Esophagus (tissue), 2 donors: ENCODE measurements at regions not wholly inside any gene's neighbourhood (a gene's known extent, or its start where the extent isn't known, plus 50 kb on each side); places are given as distances from the start of the nearest gene placed in this dataset.

Experiments used
- H3K27ac ChIP-seq, 2 donors: one replicate each; pipeline ENCODE4 v1.5.1; 2013; ENCODE audit warnings: low read depth in 2 of 2, mild to moderate bottlenecking in 2 of 2, inconsistent platforms in 1 of 2, low read length in 1 of 2, moderate library complexity in 1 of 2
- H3K27me3 ChIP-seq, 2 donors: one replicate each; pipeline ENCODE4 v1.6.1; 2013; ENCODE audit warnings: low read length in 2 of 2, control low read depth in 1 of 2, mild to moderate bottlenecking in 1 of 2; ENCODE audit not compliant: insufficient read depth in 2 of 2, control insufficient read depth in 1 of 2
- H3K36me3 ChIP-seq, 2 donors: one replicate each; pipeline ENCODE4 v1.6.1; 2013; ENCODE audit warnings: low read length in 1 of 2; ENCODE audit not compliant: control insufficient read depth in 2 of 2, insufficient read depth in 2 of 2
- H3K4me1 ChIP-seq, 2 donors: one replicate each; pipeline ENCODE4 v1.6.1; 2013; ENCODE audit warnings: low read length in 1 of 2; ENCODE audit not compliant: control insufficient read depth in 2 of 2, insufficient read depth in 2 of 2
- H3K4me3 ChIP-seq, 2 donors: one replicate each; pipeline ENCODE4 v1.5.1; 2013; ENCODE audit warnings: low read length in 2 of 2, mild to moderate bottlenecking in 2 of 2, low read depth in 1 of 2, moderate library complexity in 1 of 2
- H3K9me3 ChIP-seq, 2 donors: one replicate each; pipeline ENCODE4 v1.6.1; 2013; ENCODE audit warnings: mild to moderate bottlenecking in 2 of 2, low read depth in 1 of 2, low read length in 1 of 2, moderate library complexity in 1 of 2; ENCODE audit not compliant: control insufficient read depth in 2 of 2, insufficient read depth in 1 of 2
- WGBS, 2 donors: extraction: QIAGEN DNeasy Blood & Tissue Kit; methylation state at CpG; one replicate each; pipeline ENCODE4 v1.1.7; 2013; 5-methylcytosine and 5-hydroxymethylcytosine counted together
- donor health status: healthy with polysubstance abuse.
- donor health status: Bipolar disorder and iron deficiency.

DNA sequence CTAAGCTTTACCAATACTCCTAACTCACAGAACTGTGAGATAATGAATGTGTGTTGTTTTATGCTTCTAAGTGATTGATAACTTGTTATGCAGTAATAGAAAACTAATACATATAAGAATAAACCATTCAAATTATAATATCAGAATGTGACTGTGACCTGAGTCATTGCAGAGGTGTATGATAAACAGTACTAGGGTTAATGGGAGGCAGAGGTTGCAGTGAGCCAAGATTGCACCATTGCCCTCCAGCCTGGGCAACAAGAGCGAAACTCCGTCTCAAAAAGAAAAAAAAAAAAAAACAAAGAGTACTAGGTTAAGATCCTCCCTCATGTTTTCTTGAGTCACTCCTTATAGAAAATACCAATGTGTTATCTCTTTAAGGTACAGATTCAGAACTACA, 950.3 kb downstream of the SORCS1 start:
- H3K4me1 ChIP-seq: no peaks in the 10 kb centered on the region
- H3K4me3 ChIP-seq: no peak overlapping the region
- H3K9me3 ChIP-seq: no peaks in the 10 kb centered on the region
- H3K36me3 ChIP-seq: no peaks in the 10 kb centered on the region
- WGBS, 2 donors: 75 to 91% methylated on average over 2 of the region's 2 CpGs
- no peaks in the 10 kb centered on the region for H3K27me3 ChIP-seq
- no peak overlapping the region for H3K27ac ChIP-seq

DNA sequence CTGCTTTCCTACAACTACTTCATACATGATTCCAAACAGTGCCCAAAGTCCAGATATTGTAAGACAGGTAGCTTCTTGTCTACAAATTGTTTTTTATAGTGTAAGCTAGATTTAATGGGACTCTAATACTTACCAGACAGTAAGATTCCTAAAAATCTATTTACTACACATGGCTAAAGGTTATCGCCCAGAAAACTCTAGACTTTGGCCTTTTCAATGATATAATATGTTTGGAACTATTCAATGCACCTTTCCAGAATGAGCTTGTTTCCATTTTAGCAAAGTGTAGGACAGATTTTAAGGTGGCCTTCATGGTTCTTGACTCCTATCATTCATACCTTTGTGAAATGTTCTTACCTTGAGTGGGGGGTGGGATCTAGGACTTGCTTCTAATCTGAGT, 951.0 kb downstream of the SORCS1 start:
- Histone ChIP-seq H3K4me3 (no peak overlapping the region), H3K36me3 (no peaks in the 10 kb centered on the region), H3K9me3 (no peaks in the 10 kb centered on the region), H3K27ac (no peak overlapping the region), H3K27me3 (no peaks in the 10 kb centered on the region), H3K4me1 (no peaks in the 10 kb centered on the region)
- 71 to 87% methylated on average over 1 of the region's 1 CpG for WGBS, 2 donors

DNA sequence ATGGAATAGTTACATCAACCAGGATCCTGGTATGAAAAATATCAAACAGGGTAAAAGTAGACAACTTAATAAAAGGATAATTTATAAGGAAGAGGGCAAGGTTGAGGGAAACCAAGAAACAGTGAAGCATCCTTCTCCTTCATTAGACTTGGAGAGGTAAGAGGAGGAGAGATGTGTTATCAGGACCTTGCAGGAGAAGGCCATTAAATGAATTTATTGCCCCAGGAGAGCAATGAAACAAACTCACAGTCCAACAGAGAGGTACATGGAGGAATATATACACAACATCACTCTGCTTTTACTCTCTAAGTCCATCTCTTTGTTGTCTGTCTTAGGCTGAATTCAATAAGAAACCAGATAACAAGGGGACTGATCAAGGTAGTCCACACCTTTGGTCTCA, 966.2 kb downstream of the SORCS1 start:
- H3K4me3 ChIP-seq: no peak overlapping the region
- H3K36me3 ChIP-seq: no peaks in the 10 kb centered on the region
- H3K9me3 ChIP-seq: no peaks in the 10 kb centered on the region
- no peaks in the 10 kb centered on the region for H3K4me1 ChIP-seq
- H3K27ac ChIP-seq: no peak overlapping the region
- no peaks in the 10 kb centered on the region for H3K27me3 ChIP-seq

DNA sequence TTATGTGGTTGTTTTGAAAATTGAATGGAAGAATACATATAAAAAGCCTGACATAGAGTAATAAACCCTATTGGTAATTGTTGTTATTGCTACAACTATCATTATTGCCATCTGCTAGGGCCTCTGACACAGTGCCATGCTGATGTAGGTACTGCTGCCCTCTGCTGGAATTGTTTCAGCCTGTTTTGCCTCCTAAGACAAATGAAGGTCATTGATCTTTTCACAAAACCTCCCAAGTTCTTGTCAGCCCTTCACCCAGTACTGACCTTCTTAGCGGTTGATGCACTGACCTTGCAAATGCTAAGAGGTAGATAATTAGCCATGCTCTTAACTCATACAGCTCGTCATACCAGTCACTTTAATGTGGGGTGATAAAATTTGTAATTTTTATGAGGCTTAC, 975.2 kb downstream of the SORCS1 start:
- H3K27me3 ChIP-seq: no peaks in the 10 kb centered on the region
- 60 to 63% methylated on average over 2 of the region's 2 CpGs for WGBS, 2 donors
- no peaks in the 10 kb centered on the region for H3K4me1 ChIP-seq
- H3K27ac ChIP-seq: no peak overlapping the region
- H3K9me3 ChIP-seq: no peaks in the 10 kb centered on the region
- H3K4me3 ChIP-seq: no peak overlapping the region
- no peaks in the 10 kb centered on the region for H3K36me3 ChIP-seq

DNA sequence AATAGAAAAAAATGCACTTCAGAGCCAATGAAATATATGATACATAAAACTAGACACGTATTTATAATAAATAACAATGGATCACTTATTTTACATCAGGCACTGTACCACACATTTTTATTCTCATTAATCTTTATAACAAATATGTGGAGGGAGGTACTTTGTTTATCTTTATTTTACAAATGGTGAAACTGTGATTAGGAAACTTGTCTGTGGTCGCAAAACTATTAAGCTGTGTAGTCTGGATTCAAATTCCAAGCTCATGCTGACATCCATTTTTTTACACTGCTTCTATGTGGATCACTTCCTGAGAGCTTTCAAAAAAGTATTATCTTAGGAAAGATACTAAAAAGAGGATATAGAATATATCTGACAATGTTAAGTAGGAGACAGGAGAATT, 978.6 kb downstream of the SORCS1 start:
- no peaks in the 10 kb centered on the region for H3K36me3 ChIP-seq
- no peak overlapping the region for H3K27ac ChIP-seq
- H3K4me3 ChIP-seq: no peak overlapping the region
- no peaks in the 10 kb centered on the region for H3K27me3 ChIP-seq
- 75% methylated on average over 2 of the region's 2 CpGs for WGBS, 2 donors
- H3K9me3 ChIP-seq: no peaks in the 10 kb centered on the region
- no peaks in the 10 kb centered on the region for H3K4me1 ChIP-seq

DNA sequence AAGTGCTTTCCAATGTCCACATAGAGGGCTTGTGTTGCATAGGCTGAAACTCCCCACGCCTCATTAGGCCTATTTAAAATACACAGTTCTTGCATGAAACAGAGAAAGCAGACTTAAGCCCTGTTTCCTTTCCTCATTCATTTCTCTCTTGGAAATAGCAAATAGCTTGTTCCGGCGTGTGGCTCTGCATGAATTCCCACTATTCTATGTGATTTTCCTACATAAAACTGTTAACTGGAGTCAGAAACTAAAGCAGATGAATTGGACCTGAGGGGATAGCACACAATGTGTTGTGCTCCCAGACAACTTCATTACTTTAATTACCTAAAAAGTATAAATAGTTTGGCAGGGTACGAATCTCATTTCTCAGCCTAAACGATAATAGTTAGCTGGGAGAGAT, 981.5 kb downstream of the SORCS1 start:
- H3K27ac ChIP-seq: no peak overlapping the region
- no peaks in the 10 kb centered on the region for H3K27me3 ChIP-seq
- no peaks in the 10 kb centered on the region for H3K36me3 ChIP-seq
- H3K4me3 ChIP-seq: no peak overlapping the region
- H3K9me3 ChIP-seq: no peaks in the 10 kb centered on the region
- H3K4me1 ChIP-seq: no peaks in the 10 kb centered on the region
- 73 to 74% methylated on average over 5 of the region's 5 CpGs for WGBS, 2 donors

DNA sequence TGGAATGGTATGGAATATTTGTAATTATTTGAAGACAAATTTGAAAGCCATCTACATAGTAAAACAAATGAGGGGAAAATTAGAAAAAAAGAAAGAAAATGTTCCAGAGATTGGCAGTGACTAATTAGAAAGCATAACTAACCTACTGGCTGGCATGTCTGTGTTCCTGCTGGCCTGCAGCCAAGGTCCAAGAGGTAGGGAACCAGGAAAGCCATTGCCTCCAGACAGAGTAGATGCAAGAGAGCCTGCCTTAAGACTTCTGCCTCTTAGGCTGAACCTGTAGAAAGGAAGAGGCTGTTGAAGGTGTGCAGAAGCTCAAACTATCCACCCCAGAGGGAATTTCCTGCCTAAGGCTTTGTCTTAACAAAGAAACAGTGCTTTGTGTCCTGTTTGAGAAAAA, 982.0 kb downstream of the SORCS1 start:
- H3K4me1 ChIP-seq: no peaks in the 10 kb centered on the region
- H3K27me3 ChIP-seq: no peaks in the 10 kb centered on the region
- no peak overlapping the region for H3K4me3 ChIP-seq
- H3K27ac ChIP-seq: no peak overlapping the region
- H3K36me3 ChIP-seq: no peaks in the 10 kb centered on the region
- H3K9me3 ChIP-seq: no peaks in the 10 kb centered on the region

DNA sequence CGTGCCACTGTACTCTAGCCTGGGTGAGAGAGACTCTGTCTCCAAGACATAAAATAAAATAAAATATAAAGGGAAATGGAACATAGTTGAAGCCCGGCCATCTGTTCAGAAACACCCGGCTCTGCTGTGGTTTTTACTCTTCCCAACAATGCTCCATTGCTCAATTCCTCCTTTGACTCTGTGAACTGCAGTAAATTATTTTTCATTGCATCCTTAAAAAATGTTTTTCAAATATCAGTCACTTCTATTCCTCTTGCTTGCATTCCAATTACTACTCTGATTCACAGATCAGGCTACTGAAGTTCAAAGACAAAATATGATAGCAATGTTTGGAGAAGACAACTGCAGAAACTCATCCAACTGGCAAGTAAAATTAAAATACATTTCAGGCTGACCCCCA, 983.0 kb downstream of the SORCS1 start:
- Histone ChIP-seq H3K4me1 (no peaks in the 10 kb centered on the region), H3K27me3 (no peaks in the 10 kb centered on the region), H3K36me3 (no peaks in the 10 kb centered on the region), H3K4me3 (no peak overlapping the region), H3K9me3 (no peaks in the 10 kb centered on the region), H3K27ac (no peak overlapping the region)
- WGBS, 2 donors: 66 to 68% methylated on average over 3 of the region's 3 CpGs

DNA sequence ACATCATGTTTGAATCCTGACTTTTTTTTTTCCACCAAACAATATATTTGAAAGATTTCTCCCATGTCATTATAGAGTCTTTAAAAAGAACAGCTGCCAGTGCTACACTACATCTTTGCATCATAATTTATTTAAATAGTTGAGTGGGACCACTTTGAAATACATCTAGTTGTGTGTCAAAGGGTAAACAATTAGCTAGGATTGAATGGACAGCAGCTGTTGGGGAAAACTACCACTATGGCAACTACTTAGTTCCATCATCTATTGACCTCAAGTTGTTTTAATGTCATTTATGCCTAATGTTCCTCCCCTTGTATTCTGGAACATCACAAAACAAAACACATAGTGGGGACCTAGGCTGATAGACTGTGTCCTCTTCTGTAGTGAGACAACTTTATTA, 985.1 kb downstream of the SORCS1 start:
- H3K27me3 ChIP-seq: no peaks in the 10 kb centered on the region
- H3K4me3 ChIP-seq: no peak overlapping the region
- no peaks in the 10 kb centered on the region for H3K36me3 ChIP-seq
- no peaks in the 10 kb centered on the region for H3K4me1 ChIP-seq
- no peaks in the 10 kb centered on the region for H3K9me3 ChIP-seq
- no peak overlapping the region for H3K27ac ChIP-seq

DNA sequence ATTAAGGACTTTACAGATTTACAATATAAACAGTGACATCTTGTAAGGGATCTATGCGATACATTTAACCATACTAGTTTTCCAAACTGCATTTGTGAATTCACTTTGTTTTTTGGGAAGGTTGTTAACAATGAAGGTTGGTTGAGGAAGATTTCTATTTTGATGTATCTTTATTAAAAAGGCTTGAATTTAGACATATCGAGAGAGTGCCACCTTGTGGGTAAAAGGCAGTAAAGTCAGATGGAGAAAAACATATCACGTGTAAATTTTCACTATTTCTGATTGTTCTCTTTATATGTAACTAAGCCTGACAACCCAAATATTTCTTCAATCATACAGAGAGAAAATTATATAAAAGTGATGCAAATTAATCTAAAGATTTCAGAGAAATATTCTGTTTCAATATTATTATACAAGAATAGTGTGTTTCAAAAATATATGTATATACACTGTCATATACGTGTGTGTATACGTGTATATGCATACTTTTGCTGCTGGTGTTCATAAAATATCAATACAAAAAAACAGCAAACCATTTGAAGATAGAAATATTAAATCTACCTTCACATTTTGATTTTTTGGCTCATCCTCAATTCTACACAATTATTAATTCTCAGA, 988.6 kb downstream of the SORCS1 start:
- Histone ChIP-seq H3K4me1 (no peaks in the 10 kb centered on the region), H3K27ac (no peak overlapping the region), H3K36me3 (no peaks in the 10 kb centered on the region), H3K4me3 (no peak overlapping the region), H3K27me3 (no peaks in the 10 kb centered on the region), H3K9me3 (no peaks in the 10 kb centered on the region)
- 52 to 54% methylated on average over 5 of the region's 5 CpGs for whole genome bisulfite sequencing, 2 donors
